GM12891 (cell line): ENCODE measurements at regions not wholly inside any gene's neighbourhood (a gene's known extent, or its start where the extent isn't known, plus 50 kb on each side); places are given as distances from the start of the nearest gene placed in this dataset.

ENCODE experiments used
- PAX5 ChIP-seq: IDR thresholded peaks from 2 replicates; pipeline ENCODE4 v1.6.1; 2011; ENCODE audit warnings: low read length, moderate library complexity, mild to moderate bottlenecking; ENCODE audit not compliant: insufficient read depth, severe bottlenecking
- POLR2A ChIP-seq: IDR thresholded peaks from 2 replicates; pipeline ENCODE4 v1.6.1; 2011; ENCODE audit warnings: low read depth, low read length, control low read depth
- POLR2AphosphoS5 ChIP-seq: IDR thresholded peaks from 2 replicates; pipeline ENCODE4 v1.6.1; 2011; ENCODE audit warnings: low read depth, low read length, control low read depth
- SPI1 ChIP-seq: IDR thresholded peaks from 2 replicates; pipeline ENCODE4 v1.6.1; 2011; ENCODE audit warnings: low read depth, low read length, control low read depth
- TAF1 ChIP-seq: IDR thresholded peaks from 2 replicates; pipeline ENCODE4 v1.6.1; 2011; ENCODE audit warnings: low read depth, low read length, control low read depth

DNA sequence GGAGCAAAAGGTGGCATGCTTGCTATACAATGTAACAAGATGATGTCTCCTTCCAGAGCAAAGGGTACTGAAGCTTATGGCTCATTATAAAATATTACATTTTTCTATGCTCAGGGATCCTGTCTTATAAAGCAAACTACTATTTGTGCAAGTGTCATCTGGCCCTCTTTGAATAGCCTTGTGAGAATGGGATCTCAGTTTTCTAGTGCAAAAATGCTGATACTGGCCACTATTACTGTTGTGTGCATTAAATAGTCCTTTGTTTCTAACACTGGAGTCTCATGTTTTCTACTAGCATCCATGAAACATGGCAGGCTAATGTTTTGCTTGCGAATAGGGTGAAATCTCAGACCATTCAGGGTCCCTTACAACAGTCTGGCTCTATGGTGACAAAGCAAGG, 823.0 kb downstream of the REEP3 start:
- TF ChIP-seq TAF1 (no peak), POLR2AphosphoS5 (no peak), POLR2A (no peak), PAX5 (no peak), SPI1 (no peak)
